Ascending aorta (tissue), 2 donors: ENCODE measurements at regions not wholly inside any gene's neighbourhood (a gene's known extent, or its start where the extent isn't known, plus 50 kb on each side); places are given as distances from the start of the nearest gene placed in this dataset.

Experiments used
- DNase-seq, 2 donors: peaks; one replicate each; pipeline ENCODE4 v3.0.0-alpha.2; 2019; ENCODE audit warnings: low spot score in 2 of 2
- H3K27ac ChIP-seq, 2 donors: fragments of 200-600 bp; sonication (generic); one replicate each; pipeline ENCODE4 v1.5.1; 2016 to 2017; ENCODE audit warnings: mild to moderate bottlenecking in 1 of 2
- H3K27me3 ChIP-seq: fragments of 200-600 bp; sonication (generic); one replicate; pipeline ENCODE4 v1.5.1; 2017
- H3K36me3 ChIP-seq, 2 donors: fragments of 200-600 bp; sonication (generic); one replicate each; pipeline ENCODE4 v1.5.1; 2016
- H3K4me1 ChIP-seq, 2 donors: fragments of 200-600 bp; sonication (generic); one replicate each; pipeline ENCODE4 v1.5.1; 2016 to 2017; ENCODE audit warnings: mild to moderate bottlenecking in 1 of 2
- H3K4me3 ChIP-seq, 2 donors: fragments of 200-600 bp; sonication (generic); one replicate each; pipeline ENCODE4 v1.5.1; 2016 to 2017; ENCODE audit warnings: mild to moderate bottlenecking in 1 of 2
- H3K9me3 ChIP-seq, 2 donors: fragments of 200-600 bp; sonication (generic); one replicate each; pipeline ENCODE4 v1.5.1; 2016
- intact Hi-C: fragments of 100-400 bp; cut with DNase I; formaldehyde crosslinking; loops from one replicate; pipeline ENCODE4 v1.15.1; 2023
- TF ChIP-seq, protein P1 (sequence below), 3 experiments: fragments of 200-600 bp in 2 of 3; fragments of 450-650 bp in 1 of 3; sonication (generic) in 2 of 3; IDR thresholded peaks; one replicate each; pipeline ENCODE4 v1.5.1; 2016 to 2019; ENCODE audit warnings: antibody characterized with exemption in 3 of 3, mild to moderate bottlenecking in 1 of 3, moderate library complexity in 1 of 3

DNA sequence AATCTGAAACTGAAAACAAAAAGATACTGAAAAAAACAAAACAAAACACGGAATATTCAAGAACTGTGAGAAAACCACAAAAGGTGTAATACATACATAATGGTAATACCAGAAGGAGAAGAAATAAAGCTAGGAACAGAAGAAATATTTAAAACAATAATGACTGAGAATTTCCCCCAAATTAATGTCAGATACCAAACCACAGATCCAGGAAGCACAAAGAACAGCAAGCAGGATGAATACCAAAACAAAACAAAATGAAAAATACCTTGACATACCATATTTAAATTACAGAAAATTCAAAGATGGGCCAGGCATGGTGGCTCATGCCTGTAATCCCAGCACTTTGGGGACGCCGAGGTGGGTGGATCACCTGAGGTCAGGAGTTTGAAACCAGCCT is 57.7 kb upstream of the PARD3 start:
- H3K4me3 ChIP-seq: no peak overlapping the region
- intact Hi-C loops: no loop called here
- TF ChIP-seq, protein P1, sequence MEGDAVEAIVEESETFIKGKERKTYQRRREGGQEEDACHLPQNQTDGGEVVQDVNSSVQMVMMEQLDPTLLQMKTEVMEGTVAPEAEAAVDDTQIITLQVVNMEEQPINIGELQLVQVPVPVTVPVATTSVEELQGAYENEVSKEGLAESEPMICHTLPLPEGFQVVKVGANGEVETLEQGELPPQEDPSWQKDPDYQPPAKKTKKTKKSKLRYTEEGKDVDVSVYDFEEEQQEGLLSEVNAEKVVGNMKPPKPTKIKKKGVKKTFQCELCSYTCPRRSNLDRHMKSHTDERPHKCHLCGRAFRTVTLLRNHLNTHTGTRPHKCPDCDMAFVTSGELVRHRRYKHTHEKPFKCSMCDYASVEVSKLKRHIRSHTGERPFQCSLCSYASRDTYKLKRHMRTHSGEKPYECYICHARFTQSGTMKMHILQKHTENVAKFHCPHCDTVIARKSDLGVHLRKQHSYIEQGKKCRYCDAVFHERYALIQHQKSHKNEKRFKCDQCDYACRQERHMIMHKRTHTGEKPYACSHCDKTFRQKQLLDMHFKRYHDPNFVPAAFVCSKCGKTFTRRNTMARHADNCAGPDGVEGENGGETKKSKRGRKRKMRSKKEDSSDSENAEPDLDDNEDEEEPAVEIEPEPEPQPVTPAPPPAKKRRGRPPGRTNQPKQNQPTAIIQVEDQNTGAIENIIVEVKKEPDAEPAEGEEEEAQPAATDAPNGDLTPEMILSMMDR (IDR thresholded peaks at IDR 0.05): no peak
- no peak overlapping the region for H3K27ac ChIP-seq
- H3K9me3 ChIP-seq: no peaks in the 10 kb centered on the region
- DNase-seq: no peak
- H3K4me1 ChIP-seq: no peaks in the 10 kb centered on the region
- no peaks in the 10 kb centered on the region for H3K36me3 ChIP-seq
- H3K27me3 ChIP-seq: no peaks in the 10 kb centered on the region

DNA sequence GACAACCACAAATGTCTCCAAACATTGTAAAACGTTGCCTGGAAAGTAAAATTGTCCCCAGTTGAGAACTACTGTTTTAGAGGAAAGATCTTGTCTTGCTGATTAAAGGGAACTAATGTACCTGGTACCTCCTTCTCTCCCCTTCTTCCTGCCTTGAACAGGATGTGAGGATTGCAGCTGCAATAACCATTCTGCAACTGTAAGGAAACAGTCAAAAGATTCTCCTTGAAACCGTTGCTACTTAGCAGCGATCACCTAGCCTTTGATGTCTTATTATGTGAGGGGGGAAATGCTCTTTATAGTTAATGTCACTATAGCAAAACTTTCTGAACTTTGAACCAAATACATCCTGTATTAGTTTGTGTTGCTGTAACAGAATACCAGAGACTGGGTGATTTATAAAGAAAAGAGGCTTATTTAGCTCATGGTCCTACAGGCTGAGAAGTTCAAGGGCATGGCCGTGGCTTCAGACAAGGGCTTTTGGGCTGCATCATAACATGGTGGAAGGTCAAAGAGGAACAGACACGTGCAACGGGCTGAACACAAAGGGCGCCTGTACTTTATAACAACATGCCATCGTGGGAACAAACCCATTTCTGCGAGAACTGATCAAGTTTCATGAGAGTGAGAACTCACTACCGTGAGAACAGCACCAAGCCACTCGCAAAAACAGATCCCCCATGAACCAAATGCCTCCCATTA is 54.2 kb upstream of the PARD3 start:
- Histone ChIP-seq H3K4me1 (no peaks in the 10 kb centered on the region), H3K9me3 (no peaks in the 10 kb centered on the region), H3K27me3 (no peaks in the 10 kb centered on the region), H3K4me3 (no peak overlapping the region), H3K27ac (no peak overlapping the region), H3K36me3 (no peaks in the 10 kb centered on the region)
- TF ChIP-seq, protein P1 (IDR thresholded peaks at IDR 0.05): no peak
- no peak for DNase-seq
- intact Hi-C loops: no loop called here

DNA sequence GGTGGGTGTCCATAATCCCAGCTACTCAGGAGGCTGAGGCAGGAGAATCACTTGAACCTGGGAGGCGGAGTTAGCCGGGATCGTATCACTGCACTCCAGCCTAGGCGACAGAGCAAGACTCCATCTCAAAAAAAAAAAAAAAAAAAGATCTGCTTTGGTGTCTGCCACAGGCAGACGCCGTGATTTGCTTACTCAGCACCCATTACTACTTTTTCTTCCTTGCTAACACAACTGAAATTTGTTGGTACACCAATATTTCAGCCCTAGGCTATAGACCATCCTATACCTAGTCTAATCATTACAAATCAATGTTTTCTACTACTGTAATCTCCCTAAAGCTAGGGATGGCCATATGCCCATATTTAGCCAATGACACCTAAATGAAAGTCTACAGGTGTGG is 53.5 kb upstream of the PARD3 start:
- no peak overlapping the region for H3K27ac ChIP-seq
- no peak for DNase-seq
- no peaks in the 10 kb centered on the region for H3K36me3 ChIP-seq
- H3K4me1 ChIP-seq: no peaks in the 10 kb centered on the region
- TF ChIP-seq, protein P1 (IDR thresholded peaks at IDR 0.05): no peak
- no peak overlapping the region for H3K4me3 ChIP-seq
- intact Hi-C loops: no loop called here
- no peaks in the 10 kb centered on the region for H3K27me3 ChIP-seq
- no peaks in the 10 kb centered on the region for H3K9me3 ChIP-seq

DNA sequence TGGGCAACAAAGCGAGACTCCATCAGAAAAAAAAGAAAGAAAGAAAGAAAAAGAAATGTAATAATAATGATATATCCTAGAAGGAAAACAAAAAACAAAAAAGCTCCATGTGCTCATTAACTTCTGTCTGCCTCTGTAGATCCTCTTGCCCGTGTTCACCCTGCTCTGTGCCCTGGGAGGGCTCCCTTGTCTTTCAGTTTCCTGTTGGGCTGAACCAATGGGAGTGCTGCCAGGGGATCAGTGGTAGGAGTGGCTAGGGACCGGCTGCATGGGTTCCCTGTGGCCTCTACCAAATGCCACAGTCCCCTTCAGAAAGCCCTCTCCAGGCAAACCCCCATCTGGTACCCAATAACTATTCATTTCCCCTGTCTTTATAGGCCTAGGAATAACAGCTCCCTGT is 51.8 kb upstream of the PARD3 start:
- intact Hi-C loops: no loop called here
- Histone ChIP-seq H3K27ac (no peak overlapping the region), H3K4me1 (no peaks in the 10 kb centered on the region), H3K9me3 (no peaks in the 10 kb centered on the region), H3K4me3 (no peak overlapping the region), H3K27me3 (no peaks in the 10 kb centered on the region), H3K36me3 (no peaks in the 10 kb centered on the region)
- DNase-seq: no peak
- TF ChIP-seq, protein P1 (IDR thresholded peaks at IDR 0.05): no peak
